ENCODE measurements at regions not wholly inside any gene's neighbourhood (a gene's known extent, or its start where the extent isn't known, plus 50 kb on each side); places are given as distances from the start of the nearest gene placed in this dataset.
A peak's percentile ranks its signal among the peaks of the same experiment; 100 is the strongest.

GRCh38 chr2:239803766-239804115 is 221.4 kb downstream of the NDUFA10 start:
- H3K36me3 Mint-ChIP-seq (ENCODE audit: low read depth, unreplicated experiment) = peaks cover 3% of the 10 kb centered on the region
- H3K4me3 Mint-ChIP-seq (ENCODE audit: unreplicated experiment) = no peak overlapping the region
- peaks cover 8% of the 10 kb centered on the region for H3K27me3 Mint-ChIP-seq (ENCODE audit: unreplicated experiment)
- DNase-seq (ENCODE audit: low spot score) = no peak
- H3K4me1 Mint-ChIP-seq (ENCODE audit: unreplicated experiment) = peaks cover 7% of the 10 kb centered on the region
- TF ChIP-seq CTCF (IDR thresholded peaks at IDR 0.05; ENCODE audit: unreplicated experiment) = no peak
- no peaks in the 10 kb centered on the region for H3K9me3 Mint-ChIP-seq (ENCODE audit: unreplicated experiment)
- peak overlapping the region; percentile 33 for H3K27ac Mint-ChIP-seq (ENCODE audit: unreplicated experiment)

GRCh38 chr2:239803102-239803765 is 221.9 kb downstream of the NDUFA10 start:
- Mint-ChIP-seq H3K27me3 (ENCODE audit: unreplicated experiment) (peaks cover 8% of the 10 kb centered on the region), H3K27ac (ENCODE audit: unreplicated experiment) (no peak overlapping the region)

GRCh38 chr2:239802185-239802649 is 222.9 kb downstream of the NDUFA10 start:
- Mint-ChIP-seq H3K9me3 (ENCODE audit: unreplicated experiment) (no peaks in the 10 kb centered on the region), H3K27ac (ENCODE audit: unreplicated experiment) (no peak overlapping the region), H3K36me3 (ENCODE audit: low read depth, unreplicated experiment) (peaks cover 3% of the 10 kb centered on the region), H3K4me1 (ENCODE audit: unreplicated experiment) (peaks cover 7% of the 10 kb centered on the region), H3K27me3 (ENCODE audit: unreplicated experiment) (peaks cover 8% of the 10 kb centered on the region), H3K4me3 (ENCODE audit: unreplicated experiment) (no peak overlapping the region)
- TF ChIP-seq CTCF (IDR thresholded peaks at IDR 0.05; ENCODE audit: unreplicated experiment) = no peak
- DNase-seq (ENCODE audit: low spot score) = no peak

More at GRCh38 chr2:239803102-239803765, 221.9 kb downstream of the NDUFA10 start:
- TF ChIP-seq CTCF (IDR thresholded peaks at IDR 0.05; ENCODE audit: unreplicated experiment) = no peak
- no peak for DNase-seq (ENCODE audit: low spot score)
- H3K36me3 Mint-ChIP-seq (ENCODE audit: low read depth, unreplicated experiment) = peaks cover 3% of the 10 kb centered on the region
- H3K4me1 Mint-ChIP-seq (ENCODE audit: unreplicated experiment) = peaks cover 7% of the 10 kb centered on the region
- no peak overlapping the region for H3K4me3 Mint-ChIP-seq (ENCODE audit: unreplicated experiment)
- H3K9me3 Mint-ChIP-seq (ENCODE audit: unreplicated experiment) = no peaks in the 10 kb centered on the region

GRCh38 chr2:239801404-239802184 is 223.5 kb downstream of the NDUFA10 start:
- peaks cover 7% of the 10 kb centered on the region for H3K4me1 Mint-ChIP-seq (ENCODE audit: unreplicated experiment)
- TF ChIP-seq CTCF (IDR thresholded peaks at IDR 0.05; ENCODE audit: unreplicated experiment) = no peak
- H3K27me3 Mint-ChIP-seq (ENCODE audit: unreplicated experiment) = peaks cover 8% of the 10 kb centered on the region
- H3K9me3 Mint-ChIP-seq (ENCODE audit: unreplicated experiment) = no peaks in the 10 kb centered on the region
- DNase-seq (ENCODE audit: low spot score) = no peak
- H3K36me3 Mint-ChIP-seq (ENCODE audit: low read depth, unreplicated experiment) = peaks cover 3% of the 10 kb centered on the region
- no peak overlapping the region for H3K4me3 Mint-ChIP-seq (ENCODE audit: unreplicated experiment)
- H3K27ac Mint-ChIP-seq (ENCODE audit: unreplicated experiment) = no peak overlapping the region

Measured in endothelial cell (in vitro differentiated cells).